Peyer's patch (tissue), 4 donors: ENCODE measurements at regions not wholly inside any gene's neighbourhood (a gene's known extent, or its start where the extent isn't known, plus 50 kb on each side); places are given as distances from the start of the nearest gene placed in this dataset.

Experiments
- CTCF ChIP-seq, 6 experiments: fragments of 450-650 bp in 4 of 6; fragments of 200-600 bp in 2 of 6; sonication (generic) in 1 of 6; IDR thresholded peaks; one replicate each; pipeline ENCODE4 v1.5.1; 2017 to 2019; ENCODE audit warnings: antibody characterized with exemption in 6 of 6, mild to moderate bottlenecking in 3 of 6, moderate library complexity in 1 of 6
- POLR2A ChIP-seq, 2 donors: fragments of 450-650 bp; IDR thresholded peaks; one replicate each; pipeline ENCODE4 v1.5.1; 2017; ENCODE audit warnings: antibody characterized with exemption in 2 of 2, mild to moderate bottlenecking in 2 of 2, moderate library complexity in 2 of 2

- TF ChIP-seq CTCF (IDR thresholded peaks at IDR 0.05) = no peak
- TF ChIP-seq POLR2A (IDR thresholded peaks at IDR 0.05) = no peak
Observed at GRCh38 chr5:135236228-135236907, 162.7 kb downstream of the MACROH2A1 start.
